Activated CD4-positive, CD25-positive, alpha-beta regulatory T cell (primary cell): ENCODE measurements at regions not wholly inside any gene's neighbourhood (a gene's known extent, or its start where the extent isn't known, plus 50 kb on each side); places are given as distances from the start of the nearest gene placed in this dataset.

Experiments used
- DNase-seq, 4 experiments: peaks; one replicate each; lab custom pipeline; 2025; lab: John Stamatoyannopoulos, UW

GRCh38 chr13:74084375-74084935 lies 49.7 kb downstream of the KLF12 start:
- DNase-seq, result no peak

GRCh38 chr13:74082741-74083160 lies 51.5 kb downstream of the KLF12 start:
- no peak for DNase-seq

DNA sequence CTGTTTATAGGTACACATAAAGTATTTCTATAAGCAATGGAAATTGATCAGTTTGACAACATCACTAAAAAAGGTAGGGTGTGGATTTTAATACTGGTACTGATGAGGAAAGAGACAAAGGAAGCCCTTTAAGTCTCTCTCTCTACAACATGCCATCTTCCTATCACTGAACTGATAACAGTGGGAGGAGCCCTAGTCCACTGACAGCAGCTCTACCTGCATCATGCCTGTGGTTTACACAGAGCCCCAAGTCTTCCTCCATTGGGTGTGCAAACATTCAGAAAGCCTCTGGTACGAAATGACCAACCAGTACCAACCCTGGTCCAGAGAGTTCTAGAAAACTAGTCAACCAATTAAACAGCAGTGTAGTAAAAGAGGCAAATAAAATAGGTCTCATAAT lies 53.4 kb downstream of the KLF12 start:
- DNase-seq, result no peak

GRCh38 chr13:74077792-74078191 lies 56.4 kb downstream of the KLF12 start:
- DNase-seq, result no peak

DNA sequence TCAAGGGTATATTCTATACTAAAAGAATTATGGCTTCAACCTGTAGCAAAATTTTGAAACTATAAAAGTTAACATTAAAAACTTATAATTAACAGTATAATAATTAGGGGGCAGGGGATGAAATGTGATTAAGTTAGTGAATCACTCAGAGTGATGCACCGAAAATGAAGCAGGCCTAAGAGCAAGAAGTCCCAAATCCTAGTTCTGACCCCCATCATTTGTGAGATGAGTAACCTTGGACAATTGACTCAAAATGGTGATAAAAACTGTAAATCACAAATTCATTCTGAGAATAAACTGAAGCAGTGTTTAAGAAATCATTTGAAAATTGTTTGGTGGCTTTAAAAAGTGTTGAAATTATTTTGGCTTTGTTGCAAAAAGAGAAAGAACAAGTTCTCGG lies 56.8 kb downstream of the KLF12 start:
- no peak for DNase-seq

DNA sequence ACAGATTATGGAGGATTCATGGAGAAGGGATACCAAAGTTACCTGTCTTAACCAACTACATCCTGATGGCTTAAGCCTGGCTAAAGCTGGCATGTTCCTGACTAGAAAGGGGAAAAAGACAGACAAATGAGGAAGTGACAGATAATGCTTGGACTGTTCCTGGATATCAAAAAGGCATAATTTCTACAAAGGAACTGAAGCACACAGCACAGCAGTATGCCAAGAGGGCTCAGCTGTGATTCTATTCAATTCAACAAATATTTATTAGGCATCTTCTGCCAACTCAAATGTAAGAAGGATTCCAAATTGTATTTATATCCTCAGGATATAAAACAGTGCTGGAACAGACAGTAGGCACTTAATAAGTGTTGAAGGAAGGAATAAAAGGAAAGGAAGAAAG lies 59.5 kb downstream of the KLF12 start:
- DNase-seq, result no peak

DNA sequence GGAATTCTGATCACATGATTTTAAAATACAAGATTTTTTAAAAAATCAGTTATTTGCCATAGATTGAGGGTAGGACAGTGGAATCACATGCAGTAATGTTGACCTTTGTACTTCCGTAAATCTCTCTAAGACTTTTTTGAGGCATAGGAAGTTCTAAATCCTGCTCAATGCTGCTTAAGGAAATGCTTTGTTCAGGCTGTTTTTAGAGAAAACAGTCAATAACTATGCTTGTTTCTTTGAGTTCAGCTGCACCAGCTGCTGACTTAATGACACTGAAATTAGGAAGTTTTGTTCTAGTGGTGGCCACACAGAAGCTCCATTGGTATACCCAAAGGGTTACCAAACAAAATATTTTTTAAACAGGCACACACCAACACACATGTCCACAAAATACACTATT lies 60.9 kb downstream of the KLF12 start:
- no peak for DNase-seq

- DNase-seq, result no peak
Observed at GRCh38 chr13:74070513-74070912, 63.7 kb downstream of the KLF12 start.

- peak in 1 of 4 experiments; percentile 2 for DNase-seq
Observed at GRCh38 chr13:74070065-74070464, 64.1 kb downstream of the KLF12 start.

DNA sequence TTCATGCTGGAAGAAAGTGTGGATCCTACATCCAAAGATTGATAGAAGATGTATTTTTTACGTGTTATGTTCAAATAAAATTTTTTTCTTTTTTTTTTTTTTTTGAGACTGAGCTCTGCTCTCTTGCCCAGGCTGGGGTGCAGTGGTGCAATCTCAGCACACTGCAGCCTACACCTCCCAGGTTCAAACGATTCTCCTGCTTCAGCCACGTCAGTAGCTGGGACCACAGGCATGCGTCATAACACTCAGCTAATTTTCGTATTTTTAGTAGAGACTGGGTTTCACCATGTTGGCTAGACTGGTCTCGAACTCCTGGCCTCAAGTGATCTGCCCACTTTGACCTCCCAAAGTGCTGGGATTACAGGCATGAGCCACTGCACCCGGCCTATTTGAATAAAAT lies 65.7 kb downstream of the KLF12 start:
- DNase-seq, result no peak

GRCh38 chr13:74067818-74068217 lies 66.4 kb downstream of the KLF12 start:
- DNase-seq, result no peak

DNA sequence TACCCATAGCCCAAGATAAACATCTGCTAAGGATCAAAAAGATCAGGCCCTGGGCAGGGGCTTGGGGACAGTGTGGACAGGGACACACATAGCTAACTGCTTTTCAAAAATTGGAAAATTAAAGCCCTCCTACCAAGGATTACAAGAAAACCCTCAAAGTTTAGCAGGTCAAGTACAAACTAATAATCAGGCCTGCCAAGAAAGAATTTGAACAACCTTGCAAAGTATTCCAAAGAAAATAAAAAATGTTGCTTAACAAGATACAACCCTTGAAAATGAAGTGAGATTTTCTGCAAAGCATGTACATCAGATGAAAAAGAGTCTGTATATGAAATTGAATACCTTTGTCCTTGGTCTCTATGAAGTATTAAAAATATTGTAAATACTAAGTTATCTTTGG lies 67.3 kb downstream of the KLF12 start:
- DNase-seq, result no peak

GRCh38 chr13:74064805-74065312 lies 69.3 kb downstream of the KLF12 start:
- no peak for DNase-seq

GRCh38 chr13:74063533-74064100 lies 70.6 kb downstream of the KLF12 start:
- no peak for DNase-seq

- DNase-seq, result no peak
Observed at GRCh38 chr13:74062933-74063332, 71.3 kb downstream of the KLF12 start.

DNA sequence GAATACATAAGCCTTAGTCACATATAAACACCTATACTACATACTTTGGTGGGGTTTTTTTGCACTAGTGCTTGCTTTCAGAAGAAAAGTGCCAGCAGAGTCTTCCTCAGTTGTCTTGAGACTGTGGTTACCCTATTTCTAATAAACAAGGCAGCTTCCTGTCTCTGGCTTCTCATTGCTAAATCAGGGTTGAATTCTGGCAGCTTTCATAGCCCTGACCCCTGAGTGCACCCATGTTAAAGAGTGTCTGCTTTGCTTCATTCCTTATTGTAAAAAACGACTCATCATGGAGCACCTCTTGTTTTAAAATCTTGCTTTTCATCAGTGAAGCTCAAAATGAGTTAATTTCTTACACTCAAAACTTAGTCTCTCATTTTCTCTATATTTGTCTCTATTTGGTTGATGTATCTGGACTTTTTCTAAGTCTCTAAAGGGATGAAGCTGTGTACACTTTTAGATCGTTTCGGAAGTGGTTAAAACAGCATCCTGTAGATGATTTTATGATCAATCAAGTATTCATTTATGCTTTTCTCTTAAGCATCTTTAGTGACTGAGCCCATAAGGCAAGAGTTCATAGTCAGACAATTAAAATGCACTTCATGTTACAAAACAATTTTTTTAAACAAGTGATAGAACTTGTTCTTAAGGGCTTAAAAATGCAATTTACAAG lies 72.1 kb downstream of the KLF12 start:
- no peak for DNase-seq

DNA sequence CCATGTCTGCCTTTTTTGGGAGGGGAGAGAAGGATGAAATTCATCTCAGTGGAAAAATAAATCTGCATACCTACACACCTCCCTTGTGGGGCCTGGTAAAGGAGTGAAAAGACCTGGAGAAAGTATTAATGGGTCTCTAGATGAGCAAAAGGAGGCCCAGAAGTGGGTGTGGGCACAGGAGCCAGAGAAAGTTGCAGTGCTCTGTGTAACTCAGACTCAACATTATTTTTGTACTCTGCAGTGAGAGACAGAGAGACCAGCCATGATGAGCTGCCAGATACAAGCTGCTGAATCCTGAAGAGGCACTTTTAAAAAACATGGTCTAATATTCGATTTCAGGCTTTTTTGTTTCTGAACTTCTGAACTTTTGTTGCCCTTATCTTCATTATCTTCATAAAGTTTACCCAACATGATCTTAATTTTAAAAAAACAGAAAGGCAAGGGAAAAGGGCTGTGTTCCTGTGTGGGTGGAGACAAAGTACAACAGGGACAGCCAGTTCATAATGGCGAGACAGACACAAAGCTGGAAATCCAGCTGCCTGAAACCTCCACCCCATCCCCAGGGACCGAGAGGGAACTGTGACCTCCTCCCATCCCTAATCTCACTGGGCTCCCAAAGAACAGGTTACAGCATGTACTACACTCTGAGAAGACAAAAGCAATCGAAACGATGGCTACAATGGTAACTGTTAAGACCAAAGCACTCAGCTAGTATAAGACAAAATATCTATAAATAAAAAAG lies 77.2 kb downstream of the KLF12 start:
- DNase-seq, result no peak

DNA sequence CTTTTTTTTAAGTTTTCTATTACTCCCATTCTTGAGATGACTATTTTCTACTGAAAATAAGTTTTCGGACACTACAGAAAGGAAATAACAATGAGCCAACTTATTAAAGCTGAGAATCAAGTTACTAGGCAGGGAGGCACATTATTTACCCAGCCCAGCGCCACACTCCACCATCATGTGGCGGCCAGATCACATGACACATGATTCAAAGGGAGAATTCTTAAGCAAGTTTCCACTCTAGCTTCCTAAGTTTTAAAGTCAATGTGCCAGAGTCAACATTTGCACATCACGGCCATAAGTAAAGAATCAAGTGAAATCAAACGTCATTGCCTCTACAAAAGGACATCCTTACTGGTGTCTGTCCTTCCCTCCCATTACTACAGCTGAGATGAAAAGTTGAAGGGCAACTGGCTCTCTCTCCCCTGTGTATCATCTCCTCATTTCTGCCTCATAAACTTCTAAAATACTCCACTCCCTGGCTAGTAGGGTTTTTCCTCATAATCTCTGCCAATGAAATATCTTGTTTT lies 81.7 kb downstream of the KLF12 start:
- DNase-seq, result no peak

GRCh38 chr13:74048756-74049155 lies 85.4 kb downstream of the KLF12 start:
- DNase-seq, result no peak

- DNase-seq, result no peak
Observed at GRCh38 chr13:74047931-74048600, 86.1 kb downstream of the KLF12 start.

DNA sequence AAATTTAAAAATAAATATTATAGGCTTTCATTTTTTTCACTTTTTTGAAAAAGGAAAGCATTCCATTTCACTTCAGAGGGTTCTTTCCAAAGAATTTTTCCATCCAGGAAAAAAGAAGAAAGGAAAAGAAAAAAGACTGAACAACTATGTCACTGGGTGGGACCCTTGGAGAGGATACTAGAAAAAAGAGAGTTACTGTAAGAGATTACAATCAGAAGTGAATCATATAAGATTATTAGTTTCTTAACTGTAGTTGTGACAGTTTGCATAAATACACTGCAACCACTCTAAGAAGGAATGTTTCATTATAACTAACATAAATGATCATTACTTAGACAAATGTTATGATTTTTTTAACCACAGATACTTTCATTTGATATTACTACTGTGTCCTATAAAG lies 87.8 kb downstream of the KLF12 start:
- no peak for DNase-seq

DNA sequence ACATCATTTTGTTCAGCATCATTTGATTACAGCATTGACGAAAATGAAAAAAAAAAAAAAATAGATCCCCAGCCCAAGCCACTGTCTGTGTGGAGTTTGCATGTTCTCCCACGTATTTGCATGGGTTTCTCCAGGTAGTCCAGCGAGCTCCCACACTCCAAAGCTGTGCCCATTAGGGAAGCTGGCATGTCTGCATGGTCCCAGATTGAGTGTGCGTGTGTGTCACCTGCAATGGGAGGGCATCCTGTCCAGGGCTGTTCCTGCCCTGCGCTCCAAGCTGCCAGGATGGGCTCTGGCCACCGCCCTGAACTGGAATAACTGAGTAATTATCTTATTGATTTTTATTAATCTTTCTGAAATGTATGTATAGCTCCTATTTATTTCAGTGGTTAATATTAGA lies 88.6 kb downstream of the KLF12 start:
- DNase-seq, result no peak
